K562 (cell line): ENCODE measurements at regions not wholly inside any gene's neighbourhood (a gene's known extent, or its start where the extent isn't known, plus 50 kb on each side); places are given as distances from the start of the nearest gene placed in this dataset.

Experiments used
- ATAC-seq: fragments of 200-7000 bp; cut with Tn5 transposase; 3 replicates; pipeline ENCODE4 v1.9.1; 2020; ENCODE audit warnings: moderate library complexity
- BruUV-seq: library from RNA; stranded (reverse); fragments of 400-500 nt; replicated peaks from 2 replicates; lab custom pipeline; 2021; lab: Mats Ljungman, UMichigan
- CTCF ChIA-PET: fragments of 300-600 bp; formaldehyde crosslinking; extraction: SDS; loops from one replicate; lab custom pipeline; 2021; ENCODE audit warnings: low intra/inter-chr PET ratio; lab: Yijun Ruan, JAX
- POLR2A ChIA-PET: fragments of 300-600, 350-650 bp; sonication (Branson Sonifier 250); formaldehyde crosslinking; extraction: SDS; loops from one replicate; lab custom pipeline; 2021; ENCODE audit warnings: antibody characterized with exemption, inconsistent platforms; lab: Yijun Ruan, JAX
- DNase-seq, 4 experiments: peaks; one replicate each; pipeline versions ENCODE4 v3.0.0 to v3.0.0-alpha.2; 2011 to 2018; ENCODE audit warnings: low spot score in 3 of 4, mixed read lengths in 3 of 4; ENCODE audit errors: extremely low read depth in 1 of 4
- FAIRE-seq: peaks from 2 replicates; lab custom pipeline; 2011; peaks lifted over from hg19 to GRCh38; lab: Jason Lieb, UNC
- H2AFZ ChIP-seq: 2 replicates; pipeline ENCODE4 v1.6.0; 2011; ENCODE audit warnings: low read depth, low read length, control low read depth, inconsistent platforms
- H3K27ac ChIP-seq: fragments of 200-600 bp; 3 replicates; pipeline ENCODE4 v1.8.0; 2011; ENCODE audit warnings: low read depth, mild to moderate bottlenecking, control low read depth, inconsistent platforms, low read length, moderate library complexity, mixed read lengths; ENCODE audit errors: extremely low read depth
- H3K27me3 ChIP-seq, 2 experiments: fragments of 300-600 bp in 1 of 2; 2 replicates in 1 of 2; 3 replicates in 1 of 2; pipeline versions ENCODE4 v1.6.0 to v1.8.0; 2011; ENCODE audit warnings: inconsistent platforms in 2 of 2, low read length in 2 of 2, mild to moderate bottlenecking in 1 of 2, mixed read lengths in 1 of 2, moderate library complexity in 1 of 2; ENCODE audit not compliant: control insufficient read depth in 2 of 2, insufficient read depth in 2 of 2
- H3K36me3 ChIP-seq: fragments of 300-600 bp; 3 replicates; pipeline ENCODE4 v1.8.0; 2011; ENCODE audit warnings: mild to moderate bottlenecking, low read length, inconsistent platforms; ENCODE audit not compliant: control insufficient read depth, insufficient read depth
- H3K4me1 ChIP-seq, 2 experiments: fragments of 200-600 bp in 1 of 2; replicated peaks in 1 of 2; 2 replicates in 1 of 2; 3 replicates in 1 of 2; pipeline versions ENCODE4 v1.5.1 to v1.8.0; 2011; ENCODE audit warnings: inconsistent platforms in 2 of 2, low read length in 2 of 2, mild to moderate bottlenecking in 1 of 2, mixed read lengths in 1 of 2, moderate library complexity in 1 of 2; ENCODE audit not compliant: control insufficient read depth in 2 of 2, insufficient read depth in 2 of 2
- H3K4me2 ChIP-seq: 2 replicates; pipeline ENCODE4 v1.6.1; 2011; ENCODE audit warnings: low read length, control low read depth, inconsistent platforms, mixed read lengths; ENCODE audit not compliant: insufficient read depth
- H3K4me3 ChIP-seq: fragments of 200-600 bp; sonication (generic), shearing (Covaris generic); 2 replicates; pipeline ENCODE4 v1.5.1; 2016; ENCODE audit warnings: control low read depth, inconsistent platforms
- H3K79me2 ChIP-seq: fragments of 200-600 bp; 3 replicates; pipeline ENCODE4 v1.8.0; 2011; ENCODE audit warnings: low read length, inconsistent platforms; ENCODE audit not compliant: control insufficient read depth, insufficient read depth
- H3K9ac ChIP-seq, 2 experiments: 2 replicates each; pipeline versions ENCODE4 v1.6.0 to v1.6.1; 2011; ENCODE audit warnings: low read depth in 2 of 2, low read length in 2 of 2, control low read depth in 1 of 2, inconsistent platforms in 1 of 2, mild to moderate bottlenecking in 1 of 2, mixed read lengths in 1 of 2; ENCODE audit not compliant: insufficient read depth in 1 of 2
- H3K9me1 ChIP-seq: one replicate; pipeline ENCODE4 v1.6.0; 2011; ENCODE audit warnings: inconsistent platforms, mild to moderate bottlenecking, low read length, moderate library complexity; ENCODE audit not compliant: control insufficient read depth, insufficient read depth
- H3K9me3 ChIP-seq: replicated peaks from 2 replicates; pipeline ENCODE4 v1.5.1; 2011; ENCODE audit warnings: low read depth, low read length, inconsistent platforms; ENCODE audit not compliant: control insufficient read depth, insufficient read depth
- H4K20me1 ChIP-seq: replicated peaks from 2 replicates; pipeline ENCODE4 v1.6.1; 2011; ENCODE audit warnings: low read length, inconsistent platforms, mixed read lengths; ENCODE audit not compliant: control insufficient read depth, insufficient read depth
- CBFA2T3 ChIP-seq: fragments of 450-650 bp; IDR thresholded peaks from 2 replicates; pipeline ENCODE4 v1.6.1; 2017
- CBX1 ChIP-seq: sonication (generic); IDR thresholded peaks from 2 replicates; pipeline ENCODE4 v1.6.1; 2016; ENCODE audit warnings: antibody characterized with exemption, low read depth, mild to moderate bottlenecking
- CEBPG ChIP-seq, 3 experiments: fragments of 200-800 bp in 1 of 3; sonication (Bioruptor generic) in 1 of 3; sonication (generic) in 1 of 3; formaldehyde crosslinking in 1 of 3; IDR thresholded peaks in 2 of 3; conservative IDR thresholded peaks in 1 of 3; 2 replicates each; pipeline versions ENCODE4 v1.6.1 to v1.8.0; 2016 to 2022; ENCODE audit warnings: missing compliant biosample characterization in 2 of 3, missing genetic modification characterization in 2 of 3, mild to moderate bottlenecking in 1 of 3, missing genetic modification reagents in 1 of 3
- DACH1 ChIP-seq: fragments of 450-650 bp; IDR thresholded peaks from 2 replicates; pipeline ENCODE4 v1.6.1; 2018; ENCODE audit not compliant: partially characterized antibody
- DNMT1 ChIP-seq: fragments of 450-650 bp; IDR thresholded peaks from 2 replicates; pipeline ENCODE4 v1.6.1; 2016; ENCODE audit warnings: antibody characterized with exemption, mild to moderate bottlenecking
- FOXJ3 ChIP-seq: sonication (generic); formaldehyde crosslinking; IDR thresholded peaks from 2 replicates; pipeline ENCODE4 v1.4.0; 2020; ENCODE audit warnings: mild to moderate bottlenecking, missing genetic modification reagents
- HSF4 ChIP-seq: fragments of 250-450 bp; sonication (Bioruptor Pico); IDR thresholded peaks from 2 replicates; pipeline ENCODE4 v2.1.2; 2022; ENCODE audit warnings: mild to moderate bottlenecking, moderate library complexity, borderline replicate concordance
- JUND ChIP-seq, 2 experiments: IDR thresholded peaks; 2 replicates in 1 of 2; 3 replicates in 1 of 2; pipeline ENCODE4 v1.6.1; 2011; ENCODE audit warnings: borderline replicate concordance in 2 of 2, low read depth in 2 of 2, low read length in 2 of 2, improper control_type of control experiment in 1 of 2, missing biosample characterization in 1 of 2, missing genetic modification characterization in 1 of 2, missing genetic modification reagents in 1 of 2
- KLF13 ChIP-seq: fragments of 450-650 bp; IDR thresholded peaks from 2 replicates; pipeline ENCODE4 v1.6.1; 2016; ENCODE audit warnings: missing genetic modification characterization, low read depth, mild to moderate bottlenecking, missing compliant biosample characterization, moderate library complexity, borderline replicate concordance
- NFIC ChIP-seq: fragments of 450-650 bp; IDR thresholded peaks from 2 replicates; pipeline ENCODE4 v1.6.1; 2017; ENCODE audit warnings: mild to moderate bottlenecking, inconsistent platforms
- NFYB ChIP-seq: IDR thresholded peaks from 2 replicates; pipeline ENCODE4 v1.6.1; 2011; ENCODE audit warnings: mild to moderate bottlenecking, moderate library complexity; ENCODE audit not compliant: insufficient read length; ENCODE audit errors: extremely low read depth
- NR2C2 ChIP-seq, 2 experiments: fragments of 200-800 bp in 1 of 2; sonication (Bioruptor generic) in 1 of 2; sonication (generic) in 1 of 2; formaldehyde crosslinking in 1 of 2; IDR thresholded peaks; 2 replicates each; pipeline versions ENCODE4 v1.6.1 to v1.8.0; 2016 to 2022; ENCODE audit warnings: mild to moderate bottlenecking in 1 of 2, missing compliant biosample characterization in 1 of 2, missing genetic modification characterization in 1 of 2, missing genetic modification reagents in 1 of 2
- NR2F6 ChIP-seq: fragments of 450-650 bp; formaldehyde crosslinking; IDR thresholded peaks from 2 replicates; pipeline ENCODE4 v1.4.0; 2020; ENCODE audit warnings: mild to moderate bottlenecking
- TAF7 ChIP-seq: fragments of 450-650 bp; IDR thresholded peaks from 2 replicates; pipeline ENCODE4 v1.6.1; 2016; ENCODE audit warnings: missing genetic modification characterization, missing compliant biosample characterization
- ZNF224 ChIP-seq: sonication (generic); formaldehyde crosslinking; IDR thresholded peaks from 2 replicates; pipeline ENCODE4 v1.8.0; 2022; ENCODE audit warnings: mild to moderate bottlenecking, missing genetic modification reagents
- ZNF239 ChIP-seq: fragments of 250-450 bp; sonication (Bioruptor Pico); IDR thresholded peaks from 2 replicates; pipeline ENCODE4 v1.4.0; 2020; ENCODE audit warnings: mild to moderate bottlenecking
- ZNF655 ChIP-seq: fragments of 250-450 bp; sonication (Bioruptor Pico); IDR thresholded peaks from 2 replicates; pipeline ENCODE4 v1.5.0; 2021
- ZNF740 ChIP-seq, 3 experiments: fragments of 200-800 bp in 1 of 3; sonication (Bioruptor generic) in 1 of 3; sonication (generic) in 1 of 3; formaldehyde crosslinking in 1 of 3; IDR thresholded peaks; 2 replicates each; pipeline versions ENCODE4 v1.6.1 to v1.8.0; 2016 to 2022; ENCODE audit warnings: mild to moderate bottlenecking in 2 of 3, missing compliant biosample characterization in 2 of 3, missing genetic modification characterization in 2 of 3, missing genetic modification reagents in 1 of 3
- WGBS: fragments of 100-300 bp; shearing (Covaris generic); methylation state at CpG from one replicate; pipeline ENCODE4 v1.1.6; 2016; ENCODE audit warnings: low coverage, mixed read lengths; ENCODE audit not compliant: insufficient coverage; ENCODE audit errors: missing lambda C conversion rate; 5-methylcytosine and 5-hydroxymethylcytosine counted together
- in situ Hi-C: fragments of 300-500 bp; cut with MboI; formaldehyde crosslinking; loops from 4 replicates; pipeline ENCODE4 v1.15.0; 2018; ENCODE audit warnings: inconsistent platforms, mixed read lengths
- intact Hi-C: fragments of 100-400 bp; cut with micrococcal nuclease; formaldehyde crosslinking; loops from 2 replicates; pipeline ENCODE4 v1.14.2; 2022
- TF ChIP-seq, protein P1 (sequence below): fragments of 250-450 bp; sonication (Bioruptor Pico); IDR thresholded peaks from 2 replicates; pipeline ENCODE4 v1.6.1; 2021; ENCODE audit warnings: mild to moderate bottlenecking

DNA sequence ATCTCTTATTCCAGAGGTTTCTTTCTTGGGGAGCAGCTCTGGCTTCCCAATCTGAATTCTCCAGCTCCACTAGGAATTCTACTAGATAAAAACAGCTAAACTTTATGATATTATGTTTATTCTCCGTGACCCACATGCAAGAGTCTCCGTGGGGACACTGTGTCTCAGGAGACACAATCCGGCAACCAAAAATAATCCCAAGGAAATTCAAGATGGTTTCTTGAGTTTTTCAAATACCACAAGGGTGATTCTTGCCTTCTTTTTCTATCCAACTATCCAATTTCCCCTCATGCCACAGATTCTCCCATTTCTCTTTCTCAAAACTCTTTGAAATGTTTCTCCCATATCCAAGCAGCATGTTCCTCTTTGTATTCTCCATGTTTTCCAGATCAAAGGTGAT, 103.1 kb downstream of the FAS start:
- Histone ChIP-seq H3K9me3 (no peaks in the 10 kb centered on the region), H4K20me1 (no peaks in the 10 kb centered on the region), H3K4me3 (no peak overlapping the region), H3K9ac (no peak overlapping the region), H3K4me2 (no peak overlapping the region), H3K79me2 (no peaks in the 10 kb centered on the region), H3K27ac (no peak overlapping the region), H3K4me1 (peaks cover 0 to 8% of the 10 kb centered on the region in 2 experiments; a peak in 1 of 5 replicates), H3K9me1 (no peaks in the 10 kb centered on the region), H2AFZ (no peak overlapping the region), H3K27me3 (no peaks in the 10 kb centered on the region), H3K36me3 (no peaks in the 10 kb centered on the region)
- intact Hi-C loops: no loop called here
- POLR2A ChIA-PET: no interaction called here
- ATAC-seq (no peak), DNase-seq (no peak), FAIRE-seq (no peak)
- TF ChIP-seq CBX1 (no peak), TAF7 (no peak), ZNF239 (no peak), FOXJ3 (CRISPR knock-in tag) (no peak), JUND (IDR thresholded peaks at IDR 0.05; ENCODE audit: borderline replicate concordance, low read depth, low read length) (no peak), JUND (tag; IDR thresholded peaks at IDR 0.05; ENCODE audit: borderline replicate concordance, low read depth, low read length) (no peak), KLF13 (no peak), NFYB (no peak), HSF4 (no peak), ZNF740 (CRISPR knock-in tag; IDR thresholded peaks at IDR 0.05) (no peak), ZNF740 (tag; IDR thresholded peaks at IDR 0.05) (no peak), ZNF655 (CRISPR knock-in tag) (no peak), DNMT1 (no peak), CEBPG (CRISPR knock-in tag; IDR thresholded peaks at IDR 0.05) (no peak), CEBPG (tag; conservative IDR thresholded peaks at IDR 0.05 in 1 of 2, IDR thresholded peaks at IDR 0.05 in 1 of 2) (no peak), NR2C2 (CRISPR knock-in tag; IDR thresholded peaks at IDR 0.05) (no peak), NR2C2 (tag; IDR thresholded peaks at IDR 0.05) (no peak), ZNF224 (CRISPR knock-in tag) (no peak), NFIC (no peak), CBFA2T3 (no peak), DACH1 (no peak), NR2F6 (CRISPR knock-in tag) (no peak)
- TF ChIP-seq, protein P1, sequence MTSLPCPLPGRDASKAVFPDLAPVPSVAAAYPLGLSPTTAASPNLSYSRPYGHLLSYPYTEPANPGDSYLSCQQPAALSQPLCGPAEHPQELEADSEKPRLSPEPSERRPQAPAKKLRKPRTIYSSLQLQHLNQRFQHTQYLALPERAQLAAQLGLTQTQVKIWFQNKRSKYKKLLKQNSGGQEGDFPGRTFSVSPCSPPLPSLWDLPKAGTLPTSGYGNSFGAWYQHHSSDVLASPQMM (CRISPR knock-in tag): no peak
- in situ Hi-C loops: no loop called here
- BruUV-seq: no TSS peak
- CTCF ChIA-PET: no interaction called here
- WGBS: 24% methylated on average over 3 of the region's 3 CpGs
